Sigmoid colon (tissue), 6 donors: ENCODE measurements at regions not wholly inside any gene's neighbourhood (a gene's known extent, or its start where the extent isn't known, plus 50 kb on each side); places are given as distances from the start of the nearest gene placed in this dataset.
A peak's percentile ranks its signal among the peaks of the same experiment; 100 is the strongest.

Experiments used
- DNase-seq: peaks from one replicate; pipeline ENCODE4 v3.0.0-alpha.2; 2019
- H3K27ac ChIP-seq, 4 donors: fragments of 200-600 bp; sonication (generic); one replicate each; pipeline ENCODE4 v1.5.1; 2016 to 2019; ENCODE audit warnings: mild to moderate bottlenecking in 1 of 4
- H3K27me3 ChIP-seq, 3 donors: fragments of 200-600 bp; sonication (generic); one replicate each; pipeline ENCODE4 v1.5.1; 2019; ENCODE audit warnings: mild to moderate bottlenecking in 1 of 3
- H3K36me3 ChIP-seq, 4 donors: fragments of 200-600 bp; sonication (generic); one replicate each; pipeline ENCODE4 v1.5.1; 2016 to 2019
- H3K4me1 ChIP-seq, 4 donors: fragments of 200-600 bp; sonication (generic); one replicate each; pipeline ENCODE4 v1.5.1; 2017 to 2019
- H3K4me3 ChIP-seq, 4 donors: fragments of 200-600 bp; sonication (generic); one replicate each; pipeline ENCODE4 v1.5.1; 2017 to 2019; ENCODE audit warnings: mild to moderate bottlenecking in 2 of 4, moderate library complexity in 1 of 4
- H3K9me3 ChIP-seq, 4 donors: fragments of 200-600 bp in 3 of 4; sonication (generic) in 3 of 4; one replicate each; pipeline versions ENCODE4 v1.5.1 to v1.6.1; 2013 to 2019
- EP300 ChIP-seq, 4 donors: sonication (generic); formaldehyde crosslinking; IDR thresholded peaks; one replicate each; pipeline ENCODE4 v1.6.1; 2017; ENCODE audit warnings: antibody characterized with exemption in 4 of 4
- POLR2A ChIP-seq, 2 donors: fragments of 450-650 bp; IDR thresholded peaks; one replicate each; pipeline ENCODE4 v1.6.1; 2016; ENCODE audit warnings: antibody characterized with exemption in 2 of 2, mild to moderate bottlenecking in 2 of 2, moderate library complexity in 2 of 2
- POLR2AphosphoS5 ChIP-seq, 4 donors: sonication (generic); formaldehyde crosslinking; IDR thresholded peaks; one replicate each; pipeline ENCODE4 v1.6.1; 2017; ENCODE audit warnings: antibody characterized with exemption in 4 of 4
- WGBS, 2 donors: extraction: QIAGEN DNeasy Blood & Tissue Kit; methylation state at CpG; one replicate each; pipeline ENCODE4 v1.1.7; 2013; 5-methylcytosine and 5-hydroxymethylcytosine counted together
- intact Hi-C: fragments of 100-400 bp; cut with DNase I; formaldehyde crosslinking; loops from one replicate; pipeline ENCODE4 v1.15.1; 2023
- TF ChIP-seq, protein P1 (sequence below), 4 experiments: fragments of 450-650 bp in 3 of 4; fragments of 200-600 bp in 1 of 4; IDR thresholded peaks; one replicate each; pipeline ENCODE4 v1.5.1; 2016 to 2019; ENCODE audit warnings: antibody characterized with exemption in 4 of 4, mild to moderate bottlenecking in 3 of 4, moderate library complexity in 2 of 4
- donor health status: healthy with polysubstance abuse.
- donor health status: healthy.

DNA sequence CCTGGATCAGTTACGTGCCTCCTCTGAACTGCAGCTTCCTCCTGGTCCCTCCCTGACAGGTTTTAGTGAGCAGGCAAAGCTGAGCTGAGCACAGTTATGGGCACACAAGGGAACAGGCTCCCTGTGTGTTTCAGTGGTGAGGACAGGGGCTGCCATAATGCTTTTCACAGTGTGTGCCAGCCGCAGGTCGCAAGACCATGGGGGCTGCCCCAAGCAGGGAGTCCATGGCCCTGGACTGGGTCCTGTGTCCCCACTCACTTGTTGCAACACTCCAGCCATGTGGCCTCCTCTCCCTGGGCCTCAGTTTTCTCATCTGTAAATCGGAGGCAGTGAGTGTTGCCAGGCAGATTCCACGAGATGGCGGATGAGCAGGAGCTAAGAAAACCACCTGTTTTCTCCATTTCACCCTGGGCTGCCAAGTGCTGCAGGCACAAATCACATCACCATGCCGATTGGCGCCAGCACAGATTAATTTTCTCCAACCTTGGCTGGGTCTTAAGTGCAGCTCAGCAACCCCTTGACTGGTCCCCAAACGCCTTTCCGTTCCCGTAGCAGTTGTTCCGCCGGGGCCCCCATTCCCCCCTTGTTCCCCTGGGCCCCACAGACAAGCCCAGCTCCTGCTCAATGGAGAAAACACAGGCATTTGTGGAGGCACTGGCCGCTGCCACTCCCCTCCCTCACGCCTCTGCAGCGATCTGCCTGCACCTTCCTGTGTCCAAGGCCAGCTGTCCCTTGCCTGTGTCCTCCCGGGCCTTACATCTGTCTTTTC, 57.1 kb upstream of the NNAT start:
- 77 to 81% methylated on average over 17 of the region's 17 CpGs for WGBS, 2 donors
- intact Hi-C loops, result no loop called here

DNA sequence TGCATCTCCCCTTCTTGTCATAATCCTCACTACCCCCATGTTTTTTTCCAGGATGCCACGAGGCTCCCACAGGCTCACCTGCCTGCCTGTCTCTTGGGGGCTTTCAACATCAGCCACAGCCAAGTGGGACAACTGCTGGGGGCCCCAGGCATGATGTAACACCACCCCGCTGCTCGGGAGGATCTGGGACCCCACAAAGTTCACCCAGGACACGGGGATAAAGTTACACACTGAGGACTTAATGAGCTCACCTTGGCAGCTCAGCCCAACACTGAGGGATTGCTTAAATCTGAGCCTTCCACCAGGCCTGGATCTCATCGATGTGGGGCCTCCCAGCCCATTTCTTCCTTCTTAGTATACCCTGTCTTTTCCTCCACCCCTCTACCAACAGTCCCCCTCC, 56.4 kb upstream of the NNAT start:
- intact Hi-C loops, result no loop called here
- TF ChIP-seq POLR2A (IDR thresholded peaks at IDR 0.05) (no peak), POLR2AphosphoS5 (IDR thresholded peaks at IDR 0.05) (no peak), EP300 (IDR thresholded peaks at IDR 0.05) (no peak)
- TF ChIP-seq, protein P1, sequence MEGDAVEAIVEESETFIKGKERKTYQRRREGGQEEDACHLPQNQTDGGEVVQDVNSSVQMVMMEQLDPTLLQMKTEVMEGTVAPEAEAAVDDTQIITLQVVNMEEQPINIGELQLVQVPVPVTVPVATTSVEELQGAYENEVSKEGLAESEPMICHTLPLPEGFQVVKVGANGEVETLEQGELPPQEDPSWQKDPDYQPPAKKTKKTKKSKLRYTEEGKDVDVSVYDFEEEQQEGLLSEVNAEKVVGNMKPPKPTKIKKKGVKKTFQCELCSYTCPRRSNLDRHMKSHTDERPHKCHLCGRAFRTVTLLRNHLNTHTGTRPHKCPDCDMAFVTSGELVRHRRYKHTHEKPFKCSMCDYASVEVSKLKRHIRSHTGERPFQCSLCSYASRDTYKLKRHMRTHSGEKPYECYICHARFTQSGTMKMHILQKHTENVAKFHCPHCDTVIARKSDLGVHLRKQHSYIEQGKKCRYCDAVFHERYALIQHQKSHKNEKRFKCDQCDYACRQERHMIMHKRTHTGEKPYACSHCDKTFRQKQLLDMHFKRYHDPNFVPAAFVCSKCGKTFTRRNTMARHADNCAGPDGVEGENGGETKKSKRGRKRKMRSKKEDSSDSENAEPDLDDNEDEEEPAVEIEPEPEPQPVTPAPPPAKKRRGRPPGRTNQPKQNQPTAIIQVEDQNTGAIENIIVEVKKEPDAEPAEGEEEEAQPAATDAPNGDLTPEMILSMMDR (IDR thresholded peaks at IDR 0.05), result no peak
- no peaks in the 10 kb centered on the region for H3K27me3 ChIP-seq
- no peaks in the 10 kb centered on the region for H3K9me3 ChIP-seq
- no peaks in the 10 kb centered on the region for H3K36me3 ChIP-seq
- no peaks in the 10 kb centered on the region for H3K4me1 ChIP-seq
- no peak overlapping the region for H3K27ac ChIP-seq
- no peak for DNase-seq
- 62 to 72% methylated on average over 5 of the region's 5 CpGs for WGBS, 2 donors
- no peak overlapping the region for H3K4me3 ChIP-seq

More for the DNA sequence above, 57.1 kb upstream of the NNAT start:
- H3K27ac ChIP-seq, result no peak overlapping the region
- H3K36me3 ChIP-seq, result no peaks in the 10 kb centered on the region
- H3K9me3 ChIP-seq, result peaks cover 0 to 7% (median 0%) of the 10 kb centered on the region in 4 donors
- no peak for TF ChIP-seq EP300 (IDR thresholded peaks at IDR 0.05)
- TF ChIP-seq, protein P1 (IDR thresholded peaks at IDR 0.05), result no peak
- TF ChIP-seq POLR2AphosphoS5 (IDR thresholded peaks at IDR 0.05), result no peak
- no peak for TF ChIP-seq POLR2A (IDR thresholded peaks at IDR 0.05)
- no peaks in the 10 kb centered on the region for H3K27me3 ChIP-seq
- H3K4me3 ChIP-seq, result no peak overlapping the region
- no peaks in the 10 kb centered on the region for H3K4me1 ChIP-seq
- DNase-seq, result peak; percentile 61
